RWPE2 (cell line): ENCODE measurements at regions not wholly inside any gene's neighbourhood (a gene's known extent, or its start where the extent isn't known, plus 50 kb on each side); places are given as distances from the start of the nearest gene placed in this dataset.
"Not testable (repeated sequence)": the region's sequence is repeated elsewhere in the genome, so short reads cannot be mapped to it uniquely, and the experiment has no call there.

ENCODE experiments used
- ATAC-seq: fragments of 200-7000 bp; cut with Tn5 transposase; 3 replicates; pipeline ENCODE4 v1.9.1; 2021; ENCODE audit warnings: low read depth
- DNase-seq: peaks from one replicate; pipeline ENCODE4 v3.0.0-alpha.2; 2020; ENCODE audit warnings: low spot score
- H3K27ac ChIP-seq: fragments of 450-650 bp; 2 replicates; pipeline ENCODE4 v1.5.1; 2017; ENCODE audit warnings: mild to moderate bottlenecking; ENCODE audit not compliant: poor library complexity, severe bottlenecking
- H3K27me3 ChIP-seq: fragments of 250-450 bp; sonication (Bioruptor Pico); 2 replicates; pipeline ENCODE4 v1.5.1; 2021; ENCODE audit warnings: mild to moderate bottlenecking, moderate library complexity; ENCODE audit not compliant: insufficient read depth, poor library complexity, severe bottlenecking
- H3K36me3 ChIP-seq: fragments of 250-450 bp; sonication (Bioruptor Pico); 2 replicates; pipeline ENCODE4 v1.5.1; 2020; ENCODE audit warnings: low read depth, mild to moderate bottlenecking, moderate library complexity
- H3K4me1 ChIP-seq: fragments of 250-450 bp; sonication (Bioruptor Pico); 2 replicates; pipeline ENCODE4 v1.5.1; 2021; ENCODE audit warnings: mild to moderate bottlenecking, moderate library complexity; ENCODE audit not compliant: insufficient read depth, poor library complexity, severe bottlenecking
- H3K4me3 ChIP-seq: fragments of 250-450 bp; sonication (Bioruptor Pico); 2 replicates; pipeline ENCODE4 v1.5.1; 2021; ENCODE audit warnings: mild to moderate bottlenecking, moderate library complexity; ENCODE audit not compliant: severe bottlenecking
- H3K9me3 ChIP-seq: fragments of 250-450 bp; sonication (Bioruptor Pico); 2 replicates; pipeline ENCODE4 v1.5.1; 2021; ENCODE audit warnings: mild to moderate bottlenecking, moderate library complexity; ENCODE audit not compliant: severe bottlenecking
- CTCF ChIP-seq: fragments of 450-650 bp; IDR thresholded peaks from one replicate; pipeline ENCODE4 v1.5.1; 2017; ENCODE audit warnings: mild to moderate bottlenecking, moderate library complexity; ENCODE audit not compliant: poor library complexity, severe bottlenecking

- Histone ChIP-seq H3K36me3 (no peaks in the 10 kb centered on the region), H3K27me3 (no peaks in the 10 kb centered on the region), H3K9me3 (no peaks in the 10 kb centered on the region), H3K27ac (no peak overlapping the region), H3K4me3 (no peak overlapping the region), H3K4me1 (no peaks in the 10 kb centered on the region)
- DNase-seq, result no peak
- TF ChIP-seq CTCF, result no peak
- ATAC-seq, result no peak
These were observed 56.3 kb downstream of the FOXI3 start for GRCh38 chr2:88396209-88396608.

GRCh38 chr2:88377641-88377991 is 74.9 kb downstream of the FOXI3 start:
- ATAC-seq (no peak), DNase-seq (no peak)
- H3K36me3 ChIP-seq, result no peaks in the 10 kb centered on the region

GRCh38 chr2:88372042-88372441 is 80.5 kb downstream of the FOXI3 start:
- H3K27me3 ChIP-seq, result no peaks in the 10 kb centered on the region
- no peak for DNase-seq
- H3K9me3 ChIP-seq, result no peaks in the 10 kb centered on the region
- no peaks in the 10 kb centered on the region for H3K36me3 ChIP-seq
- H3K27ac ChIP-seq, result no peak overlapping the region
- TF ChIP-seq CTCF, result no peak
- no peak overlapping the region for H3K4me3 ChIP-seq
- no peaks in the 10 kb centered on the region for H3K4me1 ChIP-seq
- ATAC-seq, result no peak

More at GRCh38 chr2:88377641-88377991, 74.9 kb downstream of the FOXI3 start:
- Histone ChIP-seq H3K27me3 (no peaks in the 10 kb centered on the region), H3K4me3 (no peak overlapping the region), H3K9me3 (no peaks in the 10 kb centered on the region), H3K4me1 (no peaks in the 10 kb centered on the region), H3K27ac (no peak overlapping the region)
- no peak for TF ChIP-seq CTCF

- H3K4me3 ChIP-seq, DNase-seq, H3K36me3 ChIP-seq, ATAC-seq, H3K27me3 ChIP-seq, H3K4me1 ChIP-seq, H3K27ac ChIP-seq, H3K9me3 ChIP-seq: not testable (repeated sequence)
These were observed 87.1 kb downstream of the FOXI3 start for GRCh38 chr2:88365408-88365807.

- DNase-seq (no peak), ATAC-seq (no peak)
- Histone ChIP-seq H3K4me3 (no peak overlapping the region), H3K4me1 (no peaks in the 10 kb centered on the region), H3K27me3 (peaks cover 6% of the 10 kb centered on the region), H3K27ac (no peak overlapping the region), H3K9me3 (no peaks in the 10 kb centered on the region), H3K36me3 (no peaks in the 10 kb centered on the region)
- no peak for TF ChIP-seq CTCF
These were observed 97.0 kb downstream of the FOXI3 start for GRCh38 chr2:88355486-88355885.
